ENCODE measurements at regions not wholly inside any gene's neighbourhood (a gene's known extent, or its start where the extent isn't known, plus 50 kb on each side); places are given as distances from the start of the nearest gene placed in this dataset.

DNA sequence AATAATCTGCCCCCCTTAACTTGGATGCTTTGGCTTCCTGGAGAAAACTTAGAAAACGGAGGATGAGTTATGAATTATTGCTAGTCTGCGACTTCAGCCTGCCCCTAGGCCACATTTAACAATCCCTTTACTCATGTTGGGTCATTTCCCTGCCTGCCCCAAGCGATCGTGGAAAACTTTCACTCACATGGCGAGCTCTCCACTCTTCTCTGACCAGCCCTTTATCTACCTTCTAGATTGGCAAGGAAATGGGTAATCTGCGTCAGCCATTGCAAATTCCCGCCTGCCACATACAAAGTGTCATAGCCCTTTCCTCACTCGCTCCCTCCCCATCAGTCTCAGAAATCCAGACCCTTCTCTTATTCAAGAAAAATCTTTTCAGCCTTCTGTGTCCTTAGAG, 154.3 kb upstream of the IRS2 start:
- Histone ChIP-seq H4K5ac (ENCODE audit: insufficient read length, low read depth, low read length) (no peak overlapping the region), H2BK15ac (ENCODE audit: low read depth, low read length) (no peak overlapping the region), H4K8ac (replicated peaks; ENCODE audit: insufficient read length, low read depth, low read length) (no peak overlapping the region), H4K20me1 (ENCODE audit: control insufficient read depth, insufficient read depth, insufficient read length) (no peaks in the 10 kb centered on the region), H2AK5ac (ENCODE audit: insufficient read length, low read length) (no peak overlapping the region), H3K4me1 (ENCODE audit: insufficient read depth, low read length) (no peaks in the 10 kb centered on the region), H2AFZ (ENCODE audit: low read length) (no peak overlapping the region), H3K27ac (ENCODE audit: insufficient read length, low read depth, low read length) (no peak overlapping the region), H3K56ac (ENCODE audit: insufficient read length, low read depth, low read length) (no peak overlapping the region), H2BK120ac (ENCODE audit: low read depth, low read length, poor library complexity, severe bottlenecking) (no peak overlapping the region), H3K18ac (ENCODE audit: insufficient read length, low read depth, low read length) (no peak overlapping the region), H2BK20ac (ENCODE audit: low read depth, low read length, poor library complexity, severe bottlenecking) (no peak overlapping the region), H4K91ac (ENCODE audit: insufficient read length, low read depth, low read length) (no peak overlapping the region), H3K23me2 (ENCODE audit: insufficient read length, low read depth, low read length, poor library complexity, severe bottlenecking) (no peaks in the 10 kb centered on the region), H3K23ac (ENCODE audit: insufficient read length, low read depth, low read length) (no peak overlapping the region), H3K4ac (ENCODE audit: low read depth, low read length) (no peak overlapping the region), H3K27me3 (ENCODE audit: insufficient read depth, low read length) (no peaks in the 10 kb centered on the region), H3K79me1 (ENCODE audit: insufficient read depth, low read depth, low read length, poor library complexity, severe bottlenecking) (no peaks in the 10 kb centered on the region), H2BK12ac (ENCODE audit: insufficient read length, low read depth, low read length) (no peak overlapping the region), H3T11ph (ENCODE audit: low read length) (no peak overlapping the region), H3K14ac (ENCODE audit: insufficient read depth, low read length) (no peak overlapping the region), H3K9ac (ENCODE audit: extremely low read depth, insufficient read length, low read length) (no peak overlapping the region), H3K9me3 (ENCODE audit: control insufficient read depth, low read depth, low read length) (no peaks in the 10 kb centered on the region), H3K79me2 (ENCODE audit: insufficient read depth, low read length) (no peaks in the 10 kb centered on the region), H2BK5ac (ENCODE audit: insufficient read length, low read length) (no peak overlapping the region), H3K4me2 (ENCODE audit: insufficient read depth, insufficient read length, low read length) (no peak overlapping the region)
- no peak overlapping the region for H3K4me3 Mint-ChIP-seq
- no peaks in the 10 kb centered on the region for H3K4me1 Mint-ChIP-seq
- no peak overlapping the region for H3K27ac Mint-ChIP-seq
- TF ChIP-seq, protein P1, sequence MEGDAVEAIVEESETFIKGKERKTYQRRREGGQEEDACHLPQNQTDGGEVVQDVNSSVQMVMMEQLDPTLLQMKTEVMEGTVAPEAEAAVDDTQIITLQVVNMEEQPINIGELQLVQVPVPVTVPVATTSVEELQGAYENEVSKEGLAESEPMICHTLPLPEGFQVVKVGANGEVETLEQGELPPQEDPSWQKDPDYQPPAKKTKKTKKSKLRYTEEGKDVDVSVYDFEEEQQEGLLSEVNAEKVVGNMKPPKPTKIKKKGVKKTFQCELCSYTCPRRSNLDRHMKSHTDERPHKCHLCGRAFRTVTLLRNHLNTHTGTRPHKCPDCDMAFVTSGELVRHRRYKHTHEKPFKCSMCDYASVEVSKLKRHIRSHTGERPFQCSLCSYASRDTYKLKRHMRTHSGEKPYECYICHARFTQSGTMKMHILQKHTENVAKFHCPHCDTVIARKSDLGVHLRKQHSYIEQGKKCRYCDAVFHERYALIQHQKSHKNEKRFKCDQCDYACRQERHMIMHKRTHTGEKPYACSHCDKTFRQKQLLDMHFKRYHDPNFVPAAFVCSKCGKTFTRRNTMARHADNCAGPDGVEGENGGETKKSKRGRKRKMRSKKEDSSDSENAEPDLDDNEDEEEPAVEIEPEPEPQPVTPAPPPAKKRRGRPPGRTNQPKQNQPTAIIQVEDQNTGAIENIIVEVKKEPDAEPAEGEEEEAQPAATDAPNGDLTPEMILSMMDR (conservative IDR thresholded peaks at IDR 0.05), result no peak
- no CpG with 5 or more reads among the region's 8 CpGs for WGBS (ENCODE audit: extremely low coverage, insufficient read length, low lambda C conversion rate)
- H3K36me3 Mint-ChIP-seq (ENCODE audit: insufficient read depth in 1 of 3, low read depth in 3 of 3), result no peaks in the 10 kb centered on the region; a peak in 1 of 7 replicates
- DNase-seq, result no peak
- peaks cover 0 to 8% of the 10 kb centered on the region in 2 experiments; a peak in 4 of 5 replicates for H3K9me3 Mint-ChIP-seq
- peaks cover 3% of the 10 kb centered on the region; the same call in 1 of the 2 replicates for H3K27me3 Mint-ChIP-seq (ENCODE audit: low read depth)
